ENCODE measurements at regions not wholly inside any gene's neighbourhood (a gene's known extent, or its start where the extent isn't known, plus 50 kb on each side); places are given as distances from the start of the nearest gene placed in this dataset.
"Not testable (repeated sequence)": the region's sequence is repeated elsewhere in the genome, so short reads cannot be mapped to it uniquely, and the experiment has no call there.

GRCh38 chr11:49442669-49443068 is 234.3 kb upstream of the FOLH1 start:
- DNase-seq (ENCODE audit: low spot score): no peak

DNA sequence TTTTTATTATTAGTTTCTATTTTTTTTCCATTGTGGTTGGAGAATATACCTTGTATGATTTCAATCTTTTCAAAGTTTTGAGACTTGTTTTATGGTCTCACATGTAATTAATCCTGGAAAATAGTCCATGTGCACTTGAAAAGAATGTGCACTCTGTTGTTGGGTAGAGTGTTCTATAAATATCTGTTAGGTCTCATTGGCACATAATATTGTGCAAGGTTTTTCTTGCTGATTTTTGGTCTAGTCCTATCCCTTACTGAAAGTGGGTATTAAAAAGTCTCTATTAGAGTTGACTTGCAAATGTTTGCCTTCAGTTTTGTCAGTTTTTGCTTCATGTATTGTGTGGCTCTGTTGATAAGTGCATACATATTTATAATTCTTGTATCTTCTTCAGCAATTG is 231.5 kb upstream of the FOLH1 start:
- DNase-seq (ENCODE audit: low spot score): not testable (repeated sequence)

GRCh38 chr11:49434308-49434707 is 225.9 kb upstream of the FOLH1 start:
- not testable (repeated sequence) for DNase-seq (ENCODE audit: low spot score)

GRCh38 chr11:49432242-49432848 is 223.9 kb upstream of the FOLH1 start:
- no peak for DNase-seq (ENCODE audit: low spot score)

DNA sequence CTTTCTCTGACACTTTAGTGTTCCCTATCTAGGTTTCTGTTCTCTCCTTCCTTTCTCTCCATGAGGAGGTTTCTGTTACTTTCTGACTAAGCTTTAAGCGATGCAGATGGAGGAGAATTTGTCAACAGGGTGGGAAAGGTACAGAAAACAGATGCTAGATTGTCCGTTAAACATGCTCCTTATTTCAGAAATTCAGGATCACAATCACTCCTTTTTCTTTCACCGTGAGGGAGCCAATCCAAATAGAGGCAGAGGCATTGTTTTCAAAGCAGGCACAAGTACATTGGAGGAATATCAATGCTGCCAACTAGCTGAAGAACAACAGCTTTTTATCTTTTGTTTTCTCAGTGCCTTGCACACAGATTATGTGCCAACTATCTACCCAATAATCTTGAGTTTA is 215.7 kb upstream of the FOLH1 start:
- no peak for DNase-seq (ENCODE audit: low spot score)

GRCh38 chr11:49418877-49419276 is 210.5 kb upstream of the FOLH1 start:
- DNase-seq (ENCODE audit: low spot score): not testable (repeated sequence)

- no peak for DNase-seq (ENCODE audit: low spot score)
Observed at GRCh38 chr11:49405743-49406142, 197.3 kb upstream of the FOLH1 start.

- DNase-seq (ENCODE audit: low spot score): not testable (repeated sequence)
Observed at GRCh38 chr11:49395789-49396188, 187.4 kb upstream of the FOLH1 start.

- DNase-seq (ENCODE audit: low spot score): not testable (repeated sequence)
Observed at GRCh38 chr11:49390362-49390761, 182.0 kb upstream of the FOLH1 start.

DNA sequence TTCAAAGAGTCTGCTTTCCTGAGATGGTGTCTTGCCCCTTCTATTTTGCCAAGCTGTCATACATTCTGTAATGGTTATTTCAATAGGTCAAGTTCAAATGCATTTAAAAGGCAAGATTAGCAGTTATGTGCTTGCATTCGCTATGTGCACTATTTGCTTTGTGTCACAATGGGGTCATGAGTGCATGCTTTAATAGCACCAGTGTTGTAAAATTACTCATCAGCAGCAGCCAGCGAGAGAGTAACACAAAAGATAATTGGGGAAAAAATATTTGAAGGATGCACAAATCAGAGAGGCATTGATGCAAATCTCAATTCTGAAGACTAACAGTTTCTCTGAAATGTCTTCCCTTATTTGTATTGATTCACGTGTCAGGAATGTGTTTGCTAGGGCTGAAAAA is 180.7 kb upstream of the FOLH1 start:
- not testable (repeated sequence) for DNase-seq (ENCODE audit: low spot score)

DNA sequence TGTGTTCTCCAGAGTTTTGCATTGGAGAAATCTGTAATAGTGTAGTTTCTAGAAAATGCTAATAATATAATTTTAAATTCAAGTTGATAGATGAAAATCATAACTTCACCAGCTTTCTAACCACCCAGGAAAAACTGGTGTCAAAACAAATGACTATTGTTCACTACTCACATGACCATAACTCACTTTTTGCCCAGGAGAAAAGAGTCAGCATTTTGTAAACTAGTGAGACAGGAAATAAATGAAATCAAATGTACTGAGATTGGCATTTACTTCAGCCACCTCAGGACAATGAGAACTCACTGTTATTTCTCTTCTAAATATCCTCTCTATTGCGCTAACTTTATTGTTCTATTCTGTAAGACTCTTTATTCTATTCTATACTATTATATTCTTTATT is 176.0 kb upstream of the FOLH1 start:
- not testable (repeated sequence) for DNase-seq (ENCODE audit: low spot score)

- DNase-seq (ENCODE audit: low spot score): no peak
Observed at GRCh38 chr11:49377978-49378377, 169.6 kb upstream of the FOLH1 start.

GRCh38 chr11:49373866-49374265 is 165.5 kb upstream of the FOLH1 start:
- not testable (repeated sequence) for DNase-seq (ENCODE audit: low spot score)

GRCh38 chr11:49373385-49373784 is 165.0 kb upstream of the FOLH1 start:
- not testable (repeated sequence) for DNase-seq (ENCODE audit: low spot score)

- DNase-seq (ENCODE audit: low spot score): not testable (repeated sequence)
Observed at GRCh38 chr11:49372137-49372536, 163.7 kb upstream of the FOLH1 start.

DNA sequence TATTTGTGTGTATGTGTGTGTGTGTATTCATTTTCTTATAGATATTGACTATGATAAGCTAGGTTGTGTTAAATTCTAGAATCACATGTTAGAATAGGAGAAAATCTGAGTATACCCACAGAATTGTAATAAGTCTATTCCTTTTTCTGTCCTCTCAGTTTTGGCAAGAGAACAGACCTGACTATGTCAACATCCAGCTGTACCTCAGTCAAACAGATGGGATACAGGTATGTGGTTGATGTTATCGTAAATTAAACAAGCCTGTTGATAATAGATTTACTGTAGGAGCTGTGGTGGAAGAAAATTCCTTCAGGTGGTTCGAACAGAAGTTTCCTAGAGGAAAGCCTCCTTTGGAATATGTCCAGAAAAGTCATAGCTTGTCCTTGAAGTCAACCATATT is 160.2 kb upstream of the FOLH1 start:
- not testable (repeated sequence) for DNase-seq (ENCODE audit: low spot score)

DNA sequence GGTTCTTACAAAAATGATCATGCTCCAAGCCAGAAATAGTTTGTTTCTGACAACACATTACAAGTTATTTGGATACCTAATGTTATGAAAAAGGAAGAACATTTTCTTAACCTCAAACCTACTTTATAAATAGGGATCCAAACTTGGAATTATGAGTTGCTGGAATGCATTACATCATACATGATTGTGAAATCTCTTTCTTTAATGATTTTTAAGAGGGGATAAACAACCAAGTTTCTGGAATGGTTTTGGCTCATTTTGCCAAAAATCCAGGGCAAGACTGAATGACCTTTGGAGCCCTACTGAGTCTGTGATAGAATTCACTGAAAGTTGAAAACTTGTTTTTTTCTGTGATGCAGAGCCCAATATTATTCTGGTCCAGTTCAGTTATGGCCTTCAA is 157.0 kb upstream of the FOLH1 start:
- not testable (repeated sequence) for DNase-seq (ENCODE audit: low spot score)

DNA sequence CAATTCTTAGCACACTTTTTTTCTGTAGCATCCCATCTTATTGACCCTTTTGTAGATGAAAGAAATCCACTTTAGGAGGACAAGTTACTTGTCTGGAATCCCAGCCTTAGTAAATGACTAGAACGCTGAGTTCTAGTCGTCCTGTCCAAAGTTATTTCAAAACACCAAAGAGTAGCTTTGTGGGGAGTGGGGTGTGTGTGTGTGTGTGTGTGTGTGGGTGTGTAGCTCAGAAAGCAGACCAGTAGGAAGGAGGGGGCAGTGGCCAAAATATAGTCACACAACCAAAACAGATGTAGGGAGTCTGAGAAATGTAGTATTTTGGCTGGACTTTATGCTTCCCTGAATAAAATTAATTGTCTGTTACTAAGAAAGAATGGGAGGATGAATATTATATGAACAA is 154.6 kb upstream of the FOLH1 start:
- not testable (repeated sequence) for DNase-seq (ENCODE audit: low spot score)

DNA sequence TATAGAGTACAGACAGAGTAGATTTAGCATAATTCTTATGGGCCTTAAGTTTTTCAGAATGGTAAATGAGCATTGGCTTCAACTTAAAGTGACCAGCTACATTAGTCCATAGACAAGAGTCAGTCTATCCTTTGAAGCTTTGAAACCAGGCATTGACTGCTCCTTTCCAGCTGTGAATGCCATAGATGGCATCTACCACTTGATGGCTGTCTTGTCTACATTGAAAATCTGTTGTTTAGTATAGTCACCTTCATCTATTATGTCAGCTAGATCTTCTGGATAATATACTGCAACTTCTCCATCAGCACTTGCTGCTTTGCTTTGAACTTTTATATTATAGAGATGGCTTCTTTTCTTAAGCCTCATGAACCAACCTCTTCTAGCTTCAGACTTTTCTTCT is 146.1 kb upstream of the FOLH1 start:
- DNase-seq (ENCODE audit: low spot score): not testable (repeated sequence)

- not testable (repeated sequence) for DNase-seq (ENCODE audit: low spot score)
Observed at GRCh38 chr11:49352868-49353267, 144.5 kb upstream of the FOLH1 start.

GRCh38 chr11:49346627-49347026 is 138.2 kb upstream of the FOLH1 start:
- not testable (repeated sequence) for DNase-seq (ENCODE audit: low spot score)

- DNase-seq (ENCODE audit: low spot score): not testable (repeated sequence)
Observed at GRCh38 chr11:49328485-49329186, 120.2 kb upstream of the FOLH1 start.

DNA sequence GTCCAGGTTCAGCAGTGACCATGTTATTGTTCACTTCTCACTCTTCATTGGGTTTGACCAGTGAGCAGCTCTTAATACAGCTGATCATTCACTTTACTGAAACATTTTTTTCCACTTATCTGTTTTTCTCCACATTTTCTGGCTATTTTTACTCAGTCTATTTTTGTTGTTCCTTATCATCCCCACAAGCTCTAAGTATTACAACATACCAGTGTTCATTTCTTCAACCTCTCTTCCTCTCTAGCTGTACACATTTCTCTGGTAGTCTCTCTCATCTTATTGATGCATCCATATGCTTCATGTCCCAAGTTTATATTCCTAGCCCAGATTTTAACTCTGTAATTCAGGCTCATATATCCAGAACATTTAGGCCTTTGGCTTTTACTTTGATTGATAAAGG is 119.4 kb upstream of the FOLH1 start:
- DNase-seq (ENCODE audit: low spot score): not testable (repeated sequence)
